ENCODE measurements at regions not wholly inside any gene's neighbourhood (a gene's known extent, or its start where the extent isn't known, plus 50 kb on each side); places are given as distances from the start of the nearest gene placed in this dataset.

DNA sequence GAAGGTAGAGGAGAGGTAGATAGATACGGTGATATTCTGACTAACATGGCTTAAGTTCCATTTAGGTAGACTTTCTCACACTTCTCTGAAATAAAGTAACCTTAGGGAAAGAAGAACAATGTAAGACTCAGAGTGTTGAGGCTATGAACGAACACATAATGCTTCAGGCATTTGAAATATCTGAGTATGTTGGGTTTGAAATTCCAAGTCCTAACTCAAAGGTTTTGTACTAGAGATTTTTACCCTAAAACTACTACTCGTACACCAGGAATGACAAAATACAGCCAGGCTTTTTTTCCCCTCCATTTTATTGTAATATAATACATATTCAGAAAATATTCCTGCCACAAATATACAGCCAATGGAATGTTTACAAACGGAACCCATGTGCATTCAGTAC, 592.6 kb downstream of the ETS1 start:
- DNase-seq (ENCODE audit: low read depth) = peak; percentile 7
- TF ChIP-seq, protein P1, sequence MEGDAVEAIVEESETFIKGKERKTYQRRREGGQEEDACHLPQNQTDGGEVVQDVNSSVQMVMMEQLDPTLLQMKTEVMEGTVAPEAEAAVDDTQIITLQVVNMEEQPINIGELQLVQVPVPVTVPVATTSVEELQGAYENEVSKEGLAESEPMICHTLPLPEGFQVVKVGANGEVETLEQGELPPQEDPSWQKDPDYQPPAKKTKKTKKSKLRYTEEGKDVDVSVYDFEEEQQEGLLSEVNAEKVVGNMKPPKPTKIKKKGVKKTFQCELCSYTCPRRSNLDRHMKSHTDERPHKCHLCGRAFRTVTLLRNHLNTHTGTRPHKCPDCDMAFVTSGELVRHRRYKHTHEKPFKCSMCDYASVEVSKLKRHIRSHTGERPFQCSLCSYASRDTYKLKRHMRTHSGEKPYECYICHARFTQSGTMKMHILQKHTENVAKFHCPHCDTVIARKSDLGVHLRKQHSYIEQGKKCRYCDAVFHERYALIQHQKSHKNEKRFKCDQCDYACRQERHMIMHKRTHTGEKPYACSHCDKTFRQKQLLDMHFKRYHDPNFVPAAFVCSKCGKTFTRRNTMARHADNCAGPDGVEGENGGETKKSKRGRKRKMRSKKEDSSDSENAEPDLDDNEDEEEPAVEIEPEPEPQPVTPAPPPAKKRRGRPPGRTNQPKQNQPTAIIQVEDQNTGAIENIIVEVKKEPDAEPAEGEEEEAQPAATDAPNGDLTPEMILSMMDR (IDR thresholded peaks at IDR 0.05; ENCODE audit: insufficient read depth, low read depth, low read length) = no peak

DNA sequence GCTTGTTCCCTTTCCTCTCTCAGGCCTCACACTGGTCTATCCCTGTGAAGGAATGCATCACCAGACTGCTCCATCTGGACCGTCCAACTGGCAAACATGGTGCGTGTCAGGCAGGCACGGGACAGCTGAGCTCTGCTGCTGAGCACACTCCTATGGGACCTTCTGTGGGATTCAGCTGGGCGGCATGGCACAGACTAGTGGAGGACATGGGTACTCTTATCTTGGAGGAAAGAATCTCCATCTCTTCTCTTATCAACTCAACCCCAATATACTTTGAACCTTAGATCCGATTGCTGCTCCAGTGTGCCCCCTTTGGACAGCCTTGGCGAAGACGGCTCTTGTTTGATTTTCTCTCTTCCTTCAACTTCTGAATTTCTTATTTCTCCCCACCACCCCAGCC, 593.6 kb downstream of the ETS1 start:
- DNase-seq (ENCODE audit: low read depth) = no peak
- no peak overlapping the region for H3K4me3 ChIP-seq (ENCODE audit: low read depth, low read length)

More for the DNA sequence above, 592.6 kb downstream of the ETS1 start:
- H3K4me3 ChIP-seq (ENCODE audit: low read depth, low read length) = no peak overlapping the region

DNA sequence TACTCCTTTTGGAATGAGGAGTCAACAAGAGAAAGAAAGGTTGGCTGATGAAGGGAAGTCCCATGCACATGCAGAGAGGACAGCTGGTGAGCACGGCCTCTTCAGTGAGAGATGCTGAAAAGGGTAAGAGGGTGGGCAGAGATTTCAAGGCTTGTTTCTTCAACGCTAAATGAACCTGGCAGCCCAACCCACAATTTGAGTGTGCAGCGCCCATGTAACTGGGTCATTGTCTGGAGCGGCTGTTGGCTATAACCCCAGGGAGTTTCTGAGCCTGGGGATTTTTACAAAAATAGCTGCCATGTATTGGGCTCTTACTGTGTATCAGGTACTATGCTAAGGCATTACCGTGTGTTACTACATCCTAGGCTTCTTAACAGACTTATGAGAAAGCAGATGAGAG, 594.1 kb downstream of the ETS1 start:
- DNase-seq (ENCODE audit: low read depth) = no peak
- TF ChIP-seq, protein P1 (IDR thresholded peaks at IDR 0.05; ENCODE audit: insufficient read depth, low read depth, low read length) = no peak

More for the DNA sequence above, 593.6 kb downstream of the ETS1 start:
- TF ChIP-seq, protein P1 (IDR thresholded peaks at IDR 0.05; ENCODE audit: insufficient read depth, low read depth, low read length) = no peak

DNA sequence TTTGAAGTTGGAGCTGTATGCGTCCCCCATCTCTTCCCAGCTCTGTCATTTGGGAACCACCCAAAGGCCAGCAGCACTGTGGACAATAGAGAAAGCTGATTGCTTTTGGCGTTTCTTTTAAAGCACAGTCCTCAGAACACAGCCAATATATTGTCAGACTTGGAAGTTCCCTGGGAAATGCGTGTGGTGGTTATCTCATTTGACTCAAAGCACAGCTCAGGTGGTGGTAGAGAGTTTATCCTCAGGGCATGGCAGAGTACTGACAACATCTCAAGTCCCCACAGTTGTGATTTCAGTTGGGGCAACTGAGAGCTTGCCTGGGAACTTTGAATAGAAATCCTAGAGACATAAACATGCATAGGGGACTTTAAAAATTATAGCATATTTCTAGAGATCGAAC, 601.3 kb downstream of the ETS1 start:
- TF ChIP-seq, protein P1 (IDR thresholded peaks at IDR 0.05; ENCODE audit: insufficient read depth, low read depth, low read length) = no peak
- DNase-seq (ENCODE audit: low read depth) = no peak
- no peak overlapping the region for H3K4me3 ChIP-seq (ENCODE audit: low read depth, low read length)

More for the DNA sequence above, 594.1 kb downstream of the ETS1 start:
- H3K4me3 ChIP-seq (ENCODE audit: low read depth, low read length) = no peak overlapping the region

DNA sequence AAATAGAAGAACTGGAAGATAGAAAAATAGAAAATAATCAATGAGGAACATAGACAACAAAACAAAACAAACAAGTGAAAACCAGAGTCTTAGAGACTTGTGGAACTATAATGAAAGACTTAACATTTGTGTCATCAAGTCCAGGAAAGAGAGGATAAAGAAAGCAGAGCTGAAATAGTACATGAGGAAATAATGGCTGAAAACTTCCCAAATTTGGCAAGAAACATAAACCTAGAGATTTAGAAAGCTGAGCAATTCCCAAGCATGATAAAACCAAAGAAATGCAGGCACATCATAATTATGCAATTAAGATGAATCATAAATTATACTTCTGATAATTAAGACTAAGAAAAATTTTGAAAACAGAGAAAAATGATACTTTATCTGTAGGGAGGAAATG, 614.5 kb downstream of the ETS1 start:
- no peak overlapping the region for H3K4me3 ChIP-seq (ENCODE audit: low read depth, low read length)

DNA sequence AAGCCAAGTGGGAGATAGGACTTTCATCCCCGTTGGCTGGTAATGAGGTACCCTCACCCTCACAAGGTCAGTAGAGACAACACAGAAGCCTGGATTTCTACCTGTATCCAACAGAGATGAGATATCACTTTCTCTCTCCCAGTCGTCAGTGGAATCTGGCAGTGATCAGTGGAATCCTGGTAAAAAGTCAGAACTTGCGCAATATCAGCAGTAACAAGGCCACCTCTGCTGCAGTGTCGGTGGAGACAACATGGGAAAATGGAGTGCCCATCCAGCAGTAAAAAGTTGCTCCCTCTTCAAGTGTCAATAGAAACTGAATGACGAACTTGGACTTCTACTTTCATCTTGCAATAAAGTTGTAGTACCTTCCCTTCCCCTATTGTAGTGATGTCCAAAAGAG, 615.9 kb downstream of the ETS1 start:
- TF ChIP-seq, protein P1 (IDR thresholded peaks at IDR 0.05; ENCODE audit: insufficient read depth, low read depth, low read length) = no peak
- DNase-seq (ENCODE audit: low read depth) = no peak
- no peak overlapping the region for H3K4me3 ChIP-seq (ENCODE audit: low read depth, low read length)

More for the DNA sequence above, 614.5 kb downstream of the ETS1 start:
- DNase-seq (ENCODE audit: low read depth) = no peak
- TF ChIP-seq, protein P1 (IDR thresholded peaks at IDR 0.05; ENCODE audit: insufficient read depth, low read depth, low read length) = no peak

DNA sequence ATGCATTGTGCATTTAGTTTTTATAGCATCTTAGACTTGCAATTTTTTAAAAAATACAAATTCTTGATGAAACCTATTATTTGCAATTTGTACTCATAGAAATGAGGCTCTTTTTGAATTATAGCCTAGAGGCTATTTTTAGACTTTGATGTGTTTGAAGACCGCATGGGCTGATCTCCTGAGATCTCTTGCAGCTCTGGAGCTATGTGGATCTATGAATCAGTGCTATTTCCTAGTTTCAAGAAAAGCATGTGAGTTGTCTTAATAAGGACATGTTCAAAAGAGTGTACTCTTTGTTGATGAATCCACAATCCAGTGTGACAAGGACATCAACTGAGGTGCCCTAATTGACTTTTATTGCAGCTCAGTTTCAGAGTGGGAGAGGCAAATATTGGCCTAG, 620.5 kb downstream of the ETS1 start:
- DNase-seq (ENCODE audit: low read depth) = peak; percentile 2
- TF ChIP-seq, protein P1 (IDR thresholded peaks at IDR 0.05; ENCODE audit: insufficient read depth, low read depth, low read length) = no peak
- no peak overlapping the region for H3K4me3 ChIP-seq (ENCODE audit: low read depth, low read length)

All from fibroblast of villous mesenchyme (primary cell).